ENCODE measurements at regions not wholly inside any gene's neighbourhood (a gene's known extent, or its start where the extent isn't known, plus 50 kb on each side); places are given as distances from the start of the nearest gene placed in this dataset.

DNA sequence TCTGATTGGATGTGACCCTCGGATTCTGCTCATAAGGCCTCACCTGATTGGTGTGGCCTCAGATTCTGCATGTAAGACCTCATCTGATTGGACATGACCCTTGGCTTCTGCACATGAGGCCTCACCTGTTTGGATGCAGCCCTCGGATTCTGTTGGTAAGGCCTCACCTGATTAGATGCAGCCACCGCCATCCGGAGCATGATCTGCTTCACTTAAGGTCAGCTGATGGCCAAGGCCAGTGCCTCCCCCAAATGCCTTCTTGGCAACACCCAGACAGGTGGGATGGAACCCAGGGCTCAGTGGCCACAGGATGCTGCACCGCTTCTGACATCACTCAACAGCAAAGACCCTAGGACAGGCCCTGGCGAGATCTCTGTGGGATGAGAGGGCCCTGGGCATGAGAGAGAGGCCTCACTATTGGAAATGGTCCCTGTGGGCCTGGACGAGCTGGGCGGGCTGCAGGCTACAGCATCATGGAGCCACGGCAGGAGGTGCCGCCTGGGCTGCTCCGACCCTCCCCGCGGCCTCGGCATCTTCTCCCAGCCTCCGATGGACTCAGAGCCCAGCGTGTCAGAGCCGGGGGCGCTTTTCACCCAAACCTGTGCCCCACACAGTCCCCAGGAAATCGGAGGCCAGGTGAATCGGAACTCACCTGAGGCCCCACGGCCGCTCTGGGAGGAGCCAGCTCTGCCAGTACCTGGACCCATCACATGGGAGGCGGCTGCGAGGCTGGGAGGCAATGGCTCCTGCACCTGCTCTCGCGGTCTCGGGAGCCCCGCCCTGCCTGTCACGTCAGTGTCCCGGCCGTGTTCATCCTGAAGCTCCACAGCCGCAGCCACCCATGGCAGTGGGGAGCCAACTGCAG lies 60.9 kb upstream of the ZNF469 start:
- TF ChIP-seq EZH2 (IDR thresholded peaks at IDR 0.05; ENCODE audit: borderline replicate concordance, low read depth, low read length, poor library complexity, severe bottlenecking), result no peak
- TF ChIP-seq, protein P1, sequence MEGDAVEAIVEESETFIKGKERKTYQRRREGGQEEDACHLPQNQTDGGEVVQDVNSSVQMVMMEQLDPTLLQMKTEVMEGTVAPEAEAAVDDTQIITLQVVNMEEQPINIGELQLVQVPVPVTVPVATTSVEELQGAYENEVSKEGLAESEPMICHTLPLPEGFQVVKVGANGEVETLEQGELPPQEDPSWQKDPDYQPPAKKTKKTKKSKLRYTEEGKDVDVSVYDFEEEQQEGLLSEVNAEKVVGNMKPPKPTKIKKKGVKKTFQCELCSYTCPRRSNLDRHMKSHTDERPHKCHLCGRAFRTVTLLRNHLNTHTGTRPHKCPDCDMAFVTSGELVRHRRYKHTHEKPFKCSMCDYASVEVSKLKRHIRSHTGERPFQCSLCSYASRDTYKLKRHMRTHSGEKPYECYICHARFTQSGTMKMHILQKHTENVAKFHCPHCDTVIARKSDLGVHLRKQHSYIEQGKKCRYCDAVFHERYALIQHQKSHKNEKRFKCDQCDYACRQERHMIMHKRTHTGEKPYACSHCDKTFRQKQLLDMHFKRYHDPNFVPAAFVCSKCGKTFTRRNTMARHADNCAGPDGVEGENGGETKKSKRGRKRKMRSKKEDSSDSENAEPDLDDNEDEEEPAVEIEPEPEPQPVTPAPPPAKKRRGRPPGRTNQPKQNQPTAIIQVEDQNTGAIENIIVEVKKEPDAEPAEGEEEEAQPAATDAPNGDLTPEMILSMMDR (conservative IDR thresholded peaks at IDR 0.05; ENCODE audit: low read depth, low read length), result no peak
- no peaks in the 10 kb centered on the region for H3K4me1 ChIP-seq (ENCODE audit: insufficient read depth, low read length, poor library complexity, severe bottlenecking)
- ChIA-PET POLR2A (ENCODE audit: low non-redundant PET) (no interaction called here), CTCF (no interaction called here)
- intact Hi-C loops (cut with micrococcal nuclease; ENCODE audit: unreplicated experiment), result no loop called here
- no peak overlapping the region for H3K27ac ChIP-seq (ENCODE audit: low read depth, low read length, poor library complexity, severe bottlenecking)
- no peaks in the 10 kb centered on the region for H3K27me3 ChIP-seq (replicated peaks; ENCODE audit: insufficient read depth, low read depth, low read length, poor library complexity)
- no peak overlapping the region for H3K4me3 ChIP-seq (ENCODE audit: low read depth, low read length, poor library complexity, severe bottlenecking)
- no TSS peak for BruUV-seq (replicated peaks)
- no peak for DNase-seq (ENCODE audit: low spot score)
- no peaks in the 10 kb centered on the region for H3K9me3 ChIP-seq (ENCODE audit: low read depth, low read length, poor library complexity, severe bottlenecking)
- H3K36me3 ChIP-seq (ENCODE audit: insufficient read depth, low read length, poor library complexity, severe bottlenecking), result no peaks in the 10 kb centered on the region

DNA sequence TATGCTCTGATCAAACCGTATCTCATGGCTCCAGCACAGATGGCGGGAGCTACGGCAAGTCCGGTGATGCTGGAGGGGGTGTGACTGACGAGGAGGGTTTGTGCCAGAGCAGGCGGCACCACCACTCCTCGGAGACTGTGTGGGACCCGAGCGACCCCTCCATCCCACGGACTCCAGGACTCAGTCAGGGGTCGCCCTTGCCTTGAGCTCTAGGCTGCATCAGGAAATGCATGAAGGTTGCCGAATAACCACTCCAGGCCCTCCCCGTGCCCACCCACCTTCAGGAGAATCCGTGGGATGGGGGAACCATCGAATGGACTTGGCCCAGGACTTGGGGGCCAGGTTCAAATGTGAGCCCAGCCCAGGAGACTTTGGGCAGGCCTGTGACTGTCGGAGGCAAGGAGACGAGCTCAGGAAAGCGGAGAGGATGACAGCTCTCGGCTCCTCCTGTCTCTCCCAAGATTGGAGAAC lies 60.2 kb upstream of the ZNF469 start:
- DNase-seq (ENCODE audit: low spot score), result no peak
- no peaks in the 10 kb centered on the region for H3K27me3 ChIP-seq (replicated peaks; ENCODE audit: insufficient read depth, low read depth, low read length, poor library complexity)
- H3K9me3 ChIP-seq (ENCODE audit: low read depth, low read length, poor library complexity, severe bottlenecking), result no peaks in the 10 kb centered on the region
- no TSS peak for BruUV-seq (replicated peaks)
- H3K4me1 ChIP-seq (ENCODE audit: insufficient read depth, low read length, poor library complexity, severe bottlenecking), result no peaks in the 10 kb centered on the region
- intact Hi-C loops (cut with micrococcal nuclease; ENCODE audit: unreplicated experiment), result no loop called here
- TF ChIP-seq EZH2 (IDR thresholded peaks at IDR 0.05; ENCODE audit: borderline replicate concordance, low read depth, low read length, poor library complexity, severe bottlenecking), result no peak
- TF ChIP-seq, protein P1 (conservative IDR thresholded peaks at IDR 0.05; ENCODE audit: low read depth, low read length), result no peak
- no peak overlapping the region for H3K4me3 ChIP-seq (ENCODE audit: low read depth, low read length, poor library complexity, severe bottlenecking)
- ChIA-PET POLR2A (ENCODE audit: low non-redundant PET) (no interaction called here), CTCF (no interaction called here)
- no peak overlapping the region for H3K27ac ChIP-seq (ENCODE audit: low read depth, low read length, poor library complexity, severe bottlenecking)
- no peaks in the 10 kb centered on the region for H3K36me3 ChIP-seq (ENCODE audit: insufficient read depth, low read length, poor library complexity, severe bottlenecking)

DNA sequence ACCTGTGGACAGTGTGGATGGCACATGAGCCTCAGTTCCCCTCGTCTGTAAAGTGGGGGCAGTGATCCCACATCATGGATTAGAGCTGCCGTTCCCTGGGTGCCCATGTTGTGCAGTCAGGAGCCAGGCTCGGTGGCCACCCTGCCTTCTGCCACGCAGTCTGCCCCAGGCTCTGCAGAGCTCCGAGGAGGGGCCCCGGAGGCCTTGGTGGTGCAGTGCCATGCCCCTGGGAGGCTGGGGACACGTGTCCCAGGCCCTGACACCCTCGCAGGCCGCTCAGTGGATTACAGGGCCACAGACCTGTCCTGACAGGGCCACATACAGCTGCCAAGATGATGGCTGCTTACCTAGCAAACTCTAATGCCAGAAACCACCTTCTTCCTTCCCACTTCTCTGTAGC lies 59.7 kb upstream of the ZNF469 start:
- TF ChIP-seq EZH2 (IDR thresholded peaks at IDR 0.05; ENCODE audit: borderline replicate concordance, low read depth, low read length, poor library complexity, severe bottlenecking), result no peak
- TF ChIP-seq, protein P1 (conservative IDR thresholded peaks at IDR 0.05; ENCODE audit: low read depth, low read length), result no peak
- Histone ChIP-seq H3K27me3 (replicated peaks; ENCODE audit: insufficient read depth, low read depth, low read length, poor library complexity) (no peaks in the 10 kb centered on the region), H3K9me3 (ENCODE audit: low read depth, low read length, poor library complexity, severe bottlenecking) (no peaks in the 10 kb centered on the region), H3K4me1 (ENCODE audit: insufficient read depth, low read length, poor library complexity, severe bottlenecking) (no peaks in the 10 kb centered on the region), H3K4me3 (ENCODE audit: low read depth, low read length, poor library complexity, severe bottlenecking) (no peak overlapping the region), H3K27ac (ENCODE audit: low read depth, low read length, poor library complexity, severe bottlenecking) (no peak overlapping the region), H3K36me3 (ENCODE audit: insufficient read depth, low read length, poor library complexity, severe bottlenecking) (no peaks in the 10 kb centered on the region)
- intact Hi-C loops (cut with micrococcal nuclease; ENCODE audit: unreplicated experiment), result no loop called here
- POLR2A ChIA-PET (ENCODE audit: low non-redundant PET), result no interaction called here
- no peak for DNase-seq (ENCODE audit: low spot score)
- CTCF ChIA-PET, result no interaction called here
- BruUV-seq (replicated peaks), result no TSS peak

Measured in A673 (cell line).